Mesendoderm (in vitro differentiated cells): ENCODE measurements at regions not wholly inside any gene's neighbourhood (a gene's known extent, or its start where the extent isn't known, plus 50 kb on each side); places are given as distances from the start of the nearest gene placed in this dataset.

ENCODE experiments used
- DNase-seq: peaks from one replicate; pipeline ENCODE4 v3.0.0; 2013
- H2AK5ac ChIP-seq: 2 replicates; pipeline ENCODE4 v1.6.1; 2013; ENCODE audit warnings: low read length, inconsistent platforms
- H2BK120ac ChIP-seq: 2 replicates; pipeline ENCODE4 v1.6.1; 2013; ENCODE audit warnings: low read depth, mild to moderate bottlenecking, low read length, moderate library complexity, mixed read lengths
- H2BK15ac ChIP-seq: replicated peaks from 2 replicates; pipeline ENCODE4 v1.6.1; 2013; ENCODE audit warnings: low read depth, mild to moderate bottlenecking, moderate library complexity
- H2BK5ac ChIP-seq: 2 replicates; pipeline ENCODE4 v1.6.1; 2013; ENCODE audit warnings: low read length, inconsistent platforms
- H3K18ac ChIP-seq: 2 replicates; pipeline ENCODE4 v1.6.1; 2013; ENCODE audit warnings: mild to moderate bottlenecking, low read length, mixed read lengths
- H3K23ac ChIP-seq: one replicate; pipeline ENCODE4 v1.6.1; 2013; ENCODE audit warnings: low read length
- H3K27ac ChIP-seq: 2 replicates; pipeline ENCODE4 v1.5.1; 2013; ENCODE audit warnings: low read depth, mild to moderate bottlenecking, inconsistent platforms, low read length, moderate library complexity
- H3K27me3 ChIP-seq: 2 replicates; pipeline ENCODE4 v1.6.1; 2013; ENCODE audit warnings: low read length, control low read depth, mild to moderate bottlenecking, inconsistent platforms; ENCODE audit not compliant: insufficient read depth, poor library complexity
- H3K36me3 ChIP-seq: 2 replicates; pipeline ENCODE4 v1.6.1; 2013; ENCODE audit warnings: low read length, inconsistent platforms; ENCODE audit not compliant: control insufficient read depth, insufficient read depth
- H3K4ac ChIP-seq: one replicate; pipeline ENCODE4 v1.6.1; 2013; ENCODE audit warnings: low read depth, mild to moderate bottlenecking, low read length, moderate library complexity
- H3K4me1 ChIP-seq: 2 replicates; pipeline ENCODE4 v1.6.1; 2013; ENCODE audit warnings: low read depth, low read length, inconsistent platforms; ENCODE audit not compliant: control insufficient read depth
- H3K4me2 ChIP-seq: 2 replicates; pipeline ENCODE4 v1.6.1; 2013; ENCODE audit warnings: low read length
- H3K4me3 ChIP-seq: 2 replicates; pipeline ENCODE4 v1.5.1; 2013; ENCODE audit warnings: mild to moderate bottlenecking, low read length
- H3K56ac ChIP-seq: one replicate; pipeline ENCODE4 v1.6.1; 2013; ENCODE audit warnings: low read length
- H3K79me1 ChIP-seq: 2 replicates; pipeline ENCODE4 v1.6.1; 2013; ENCODE audit warnings: low read length, inconsistent platforms
- H3K79me2 ChIP-seq: 2 replicates; pipeline ENCODE4 v1.6.1; 2013; ENCODE audit warnings: mild to moderate bottlenecking, low read length; ENCODE audit not compliant: control insufficient read depth, insufficient read depth
- H3K9ac ChIP-seq: 2 replicates; pipeline ENCODE4 v1.6.1; 2013; ENCODE audit warnings: low read length, inconsistent platforms
- H4K5ac ChIP-seq: one replicate; pipeline ENCODE4 v1.6.1; 2013; ENCODE audit warnings: low read length
- H4K8ac ChIP-seq: one replicate; pipeline ENCODE4 v1.6.1; 2013; ENCODE audit warnings: low read depth, mild to moderate bottlenecking, control low read depth, low read length, moderate library complexity
- WGBS: extraction: QIAGEN DNeasy Blood & Tissue Kit; methylation state at CpG from one replicate; pipeline ENCODE4 v1.1.7; 2013; ENCODE audit warnings: low lambda C conversion rate, missing lambda C conversion rate; ENCODE audit not compliant: insufficient coverage; ENCODE audit errors: extremely low coverage; 5-methylcytosine and 5-hydroxymethylcytosine counted together

DNA sequence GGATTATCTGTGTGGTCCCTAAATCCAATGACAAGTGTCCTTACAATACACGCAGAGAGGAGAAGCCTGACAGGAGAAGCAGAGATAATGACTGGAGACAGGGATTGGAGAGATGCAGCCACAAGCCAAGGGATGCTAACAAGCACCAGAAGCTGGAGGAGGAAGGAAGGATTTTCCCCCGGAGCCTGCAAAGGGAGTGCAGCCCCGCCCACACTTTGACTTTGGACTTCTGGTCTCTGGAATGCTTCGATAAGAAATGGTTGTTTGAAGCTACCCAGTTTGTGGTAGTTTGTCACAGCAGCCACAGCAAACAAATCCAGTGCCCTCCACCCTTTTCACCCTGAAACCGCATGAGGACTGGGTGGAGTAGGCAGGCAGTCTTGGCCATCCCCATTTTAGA is 77.2 kb upstream of the BOD1 start:
- H4K8ac ChIP-seq = no peak overlapping the region
- no peak overlapping the region for H2AK5ac ChIP-seq
- no peak overlapping the region for H3K56ac ChIP-seq
- H3K4me1 ChIP-seq = no peaks in the 10 kb centered on the region
- no peak overlapping the region for H3K9ac ChIP-seq
- H3K27me3 ChIP-seq = no peaks in the 10 kb centered on the region
- no peak overlapping the region for H2BK5ac ChIP-seq
- no peak overlapping the region for H3K4ac ChIP-seq
- no CpG with 5 or more reads among the region's 5 CpGs for WGBS
- H2BK15ac ChIP-seq = no peak overlapping the region
- H3K79me2 ChIP-seq = no peaks in the 10 kb centered on the region
- H4K5ac ChIP-seq = no peak overlapping the region
- no peak overlapping the region for H3K18ac ChIP-seq
- H3K27ac ChIP-seq = no peak overlapping the region
- no peaks in the 10 kb centered on the region for H3K79me1 ChIP-seq
- H3K36me3 ChIP-seq = no peaks in the 10 kb centered on the region
- H3K4me2 ChIP-seq = no peak overlapping the region
- no peak overlapping the region for H3K23ac ChIP-seq
- no peak overlapping the region for H3K4me3 ChIP-seq
- no peak for DNase-seq
- H2BK120ac ChIP-seq = no peak overlapping the region

DNA sequence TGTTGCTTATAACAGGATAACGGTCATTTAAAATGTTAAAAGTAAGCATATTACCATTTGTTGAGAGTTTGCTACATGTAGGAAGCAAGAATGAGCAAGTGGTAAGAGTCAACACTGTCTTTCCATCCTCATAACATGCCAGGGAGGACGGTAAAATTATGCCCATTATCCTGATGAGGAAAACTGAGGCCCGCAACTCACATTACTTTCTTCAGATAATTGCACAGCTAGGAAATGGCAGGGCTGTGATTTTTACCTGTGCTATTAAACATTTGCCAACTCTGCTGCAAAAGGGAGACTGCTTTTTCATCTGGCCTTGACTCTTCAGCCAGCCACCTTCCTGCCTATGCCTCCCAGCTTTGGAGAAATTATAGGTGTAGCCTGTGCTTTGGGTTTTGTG is 79.8 kb upstream of the BOD1 start:
- Histone ChIP-seq H3K4me2 (no peak overlapping the region), H3K27me3 (no peaks in the 10 kb centered on the region), H3K9ac (no peak overlapping the region), H3K79me1 (no peaks in the 10 kb centered on the region), H3K27ac (no peak overlapping the region), H2BK15ac (no peak overlapping the region), H4K5ac (no peak overlapping the region), H3K56ac (no peak overlapping the region), H3K4me1 (no peaks in the 10 kb centered on the region), H3K18ac (no peak overlapping the region), H3K36me3 (no peaks in the 10 kb centered on the region), H2BK5ac (no peak overlapping the region), H2AK5ac (no peak overlapping the region), H3K79me2 (no peaks in the 10 kb centered on the region), H3K4me3 (no peak overlapping the region), H3K4ac (no peak overlapping the region), H4K8ac (no peak overlapping the region), H2BK120ac (no peak overlapping the region), H3K23ac (no peak overlapping the region)
- DNase-seq = no peak
- no CpG with 5 or more reads among the region's 3 CpGs for WGBS

DNA sequence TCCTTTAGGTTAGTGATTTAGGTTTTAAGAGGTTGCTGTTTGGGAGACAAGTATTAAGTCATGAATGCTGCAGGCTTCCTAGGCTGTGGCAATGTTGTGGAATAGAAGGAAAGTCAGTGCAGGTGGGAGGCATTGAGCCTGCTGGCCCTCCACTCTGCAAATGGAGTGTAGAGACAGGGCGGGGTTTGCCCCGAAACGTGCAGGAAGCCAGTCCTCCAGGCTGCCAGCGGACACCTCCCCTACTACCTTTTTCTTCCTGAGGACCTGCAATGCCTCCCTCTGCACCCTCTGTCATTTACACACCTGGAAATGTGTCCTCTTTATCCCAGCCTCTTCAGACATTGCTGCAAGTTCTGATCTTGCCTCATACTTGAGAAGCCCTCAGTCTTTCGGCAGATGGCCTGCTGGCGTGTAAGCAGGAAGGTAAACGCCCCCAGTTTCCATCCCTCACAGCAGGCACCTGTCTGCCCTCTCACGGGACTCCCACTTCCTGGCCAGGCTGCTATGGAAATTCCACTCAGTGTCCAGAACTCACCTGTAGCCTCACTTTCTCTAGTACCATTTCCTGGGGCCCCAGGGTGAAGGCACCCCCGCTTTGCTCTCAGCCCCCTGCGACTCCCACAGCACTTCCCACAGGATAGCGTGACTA is 81.6 kb upstream of the BOD1 start:
- Histone ChIP-seq H3K79me1 (no peaks in the 10 kb centered on the region), H2AK5ac (no peak overlapping the region), H3K36me3 (no peaks in the 10 kb centered on the region), H3K4me3 (no peak overlapping the region), H2BK5ac (no peak overlapping the region), H4K8ac (no peak overlapping the region), H4K5ac (no peak overlapping the region), H3K23ac (no peak overlapping the region), H3K18ac (no peak overlapping the region), H3K56ac (no peak overlapping the region), H2BK15ac (no peak overlapping the region), H3K4me2 (no peak overlapping the region), H3K27me3 (no peaks in the 10 kb centered on the region), H3K9ac (no peak overlapping the region), H3K4me1 (no peaks in the 10 kb centered on the region), H2BK120ac (no peak overlapping the region), H3K27ac (no peak overlapping the region), H3K4ac (no peak overlapping the region), H3K79me2 (no peaks in the 10 kb centered on the region)
- no peak for DNase-seq
- WGBS = no CpG with 5 or more reads among the region's 11 CpGs

DNA sequence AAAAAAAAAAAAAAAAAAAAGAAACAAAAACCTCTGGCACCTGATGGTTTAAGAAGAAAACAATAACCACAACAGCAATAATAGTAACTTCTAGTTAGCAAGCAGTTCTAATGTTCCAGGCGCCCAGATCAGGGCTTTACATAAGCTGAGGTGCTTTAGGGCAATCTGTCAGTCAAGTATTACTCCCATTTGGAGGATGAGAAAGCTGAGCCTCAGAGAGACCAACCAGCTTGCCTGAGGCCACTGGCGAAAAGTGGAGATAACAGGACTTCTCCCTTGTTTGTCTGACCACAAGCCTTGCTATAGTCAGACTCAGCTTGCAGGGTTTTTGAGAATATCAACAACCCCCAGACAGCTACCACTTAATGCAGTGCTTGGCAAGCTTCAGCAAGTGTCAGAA is 83.5 kb upstream of the BOD1 start:
- no peak overlapping the region for H3K27ac ChIP-seq
- no peak overlapping the region for H3K4ac ChIP-seq
- no peak for DNase-seq
- no peak overlapping the region for H3K18ac ChIP-seq
- WGBS = no CpG with 5 or more reads among the region's 2 CpGs
- H3K4me2 ChIP-seq = no peak overlapping the region
- no peaks in the 10 kb centered on the region for H3K36me3 ChIP-seq
- H3K9ac ChIP-seq = no peak overlapping the region
- no peak overlapping the region for H3K23ac ChIP-seq
- no peak overlapping the region for H2BK15ac ChIP-seq
- no peak overlapping the region for H3K56ac ChIP-seq
- H3K27me3 ChIP-seq = no peaks in the 10 kb centered on the region
- H4K5ac ChIP-seq = no peak overlapping the region
- H3K4me1 ChIP-seq = no peaks in the 10 kb centered on the region
- H3K79me1 ChIP-seq = no peaks in the 10 kb centered on the region
- no peak overlapping the region for H2BK120ac ChIP-seq
- H3K4me3 ChIP-seq = no peak overlapping the region
- H2BK5ac ChIP-seq = no peak overlapping the region
- H2AK5ac ChIP-seq = no peak overlapping the region
- no peaks in the 10 kb centered on the region for H3K79me2 ChIP-seq
- no peak overlapping the region for H4K8ac ChIP-seq

DNA sequence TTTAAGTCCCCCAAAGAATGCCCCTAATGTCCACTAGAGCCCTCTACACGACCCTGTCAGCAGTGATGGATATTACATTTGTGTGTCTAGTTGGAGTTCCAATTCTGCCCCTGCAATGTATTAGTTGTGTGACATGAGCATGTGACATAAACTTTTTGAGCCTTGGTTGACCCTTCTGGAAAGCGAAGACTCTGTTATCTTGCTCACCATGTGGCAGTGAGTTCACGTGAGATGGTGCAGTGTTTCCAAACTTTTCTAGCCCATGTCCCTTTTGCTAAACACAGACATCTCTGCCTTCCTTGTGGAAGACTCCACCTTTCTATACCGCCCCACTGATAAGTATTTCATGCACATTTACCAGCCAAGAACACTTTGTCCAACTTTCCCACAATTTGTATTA is 87.0 kb upstream of the BOD1 start:
- H3K27me3 ChIP-seq = no peaks in the 10 kb centered on the region
- no peak overlapping the region for H3K4me3 ChIP-seq
- H2BK5ac ChIP-seq = no peak overlapping the region
- H3K79me2 ChIP-seq = no peaks in the 10 kb centered on the region
- H3K79me1 ChIP-seq = no peaks in the 10 kb centered on the region
- H2AK5ac ChIP-seq = no peak overlapping the region
- WGBS = no CpG with 5 or more reads among the region's 4 CpGs
- no peak overlapping the region for H3K56ac ChIP-seq
- no peak overlapping the region for H2BK120ac ChIP-seq
- no peaks in the 10 kb centered on the region for H3K36me3 ChIP-seq
- no peak overlapping the region for H3K4ac ChIP-seq
- H3K27ac ChIP-seq = no peak overlapping the region
- no peak for DNase-seq
- no peak overlapping the region for H4K5ac ChIP-seq
- no peak overlapping the region for H3K4me2 ChIP-seq
- H3K18ac ChIP-seq = no peak overlapping the region
- H3K4me1 ChIP-seq = no peaks in the 10 kb centered on the region
- no peak overlapping the region for H3K23ac ChIP-seq
- no peak overlapping the region for H3K9ac ChIP-seq
- no peak overlapping the region for H4K8ac ChIP-seq
- no peak overlapping the region for H2BK15ac ChIP-seq
